ENCODE measurements at regions not wholly inside any gene's neighbourhood (a gene's known extent, or its start where the extent isn't known, plus 50 kb on each side); places are given as distances from the start of the nearest gene placed in this dataset.

DNA sequence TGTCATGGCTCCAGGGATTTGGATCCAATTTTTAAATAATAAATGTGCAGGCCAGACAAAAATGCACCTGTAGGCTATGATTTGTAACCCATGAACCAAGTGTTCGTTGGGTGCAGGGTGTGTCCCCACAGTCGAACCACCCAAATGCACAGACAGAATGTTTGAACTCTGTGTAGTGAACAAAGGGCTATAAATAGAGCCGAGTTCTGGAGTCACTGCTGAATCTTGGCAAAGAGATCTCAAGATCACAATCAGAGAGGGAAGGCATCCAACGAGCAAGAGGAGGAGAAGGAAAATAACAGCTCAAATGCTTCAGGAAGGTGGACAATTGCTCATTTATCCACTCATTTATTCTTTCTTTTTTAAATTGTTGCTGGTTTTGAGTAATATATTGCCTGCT is 547.9 kb downstream of the FGF9 start:
- no peak for TF ChIP-seq TAF1 (IDR thresholded peaks at IDR 0.05; ENCODE audit: borderline replicate concordance, insufficient read depth, low read length)

DNA sequence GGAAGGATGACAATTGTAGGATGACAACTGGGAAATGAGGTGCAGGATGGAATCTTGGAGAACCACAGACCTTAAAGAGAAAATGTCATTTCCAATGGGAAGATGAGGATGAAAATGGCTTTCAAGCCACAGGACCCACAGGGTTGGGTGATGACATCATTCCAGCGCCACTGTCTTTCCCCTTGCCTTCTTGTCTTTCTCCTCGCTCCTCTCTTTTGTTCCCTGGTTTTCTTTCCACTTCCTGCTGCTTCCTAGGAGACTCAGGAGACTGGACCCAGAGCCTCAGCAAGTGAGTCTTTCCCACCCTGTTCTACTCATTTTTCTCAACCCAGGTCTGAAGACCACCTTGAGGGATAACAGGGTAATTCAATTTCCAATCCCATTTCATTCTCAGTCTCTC is 548.8 kb downstream of the FGF9 start:
- TF ChIP-seq FOXP2 (optimal IDR thresholded peaks at IDR 0.05; ENCODE audit: borderline replicate concordance, extremely low read depth, extremely low read length, insufficient read depth) (no peak), TAF1 (IDR thresholded peaks at IDR 0.05; ENCODE audit: borderline replicate concordance, insufficient read depth, low read length) (no peak), SIN3A (IDR thresholded peaks at IDR 0.05; ENCODE audit: borderline replicate concordance, insufficient read depth, low read length) (no peak), POLR2AphosphoS5 (IDR thresholded peaks at IDR 0.05; ENCODE audit: low read depth, low read length) (no peak)
- TF ChIP-seq, protein P1, sequence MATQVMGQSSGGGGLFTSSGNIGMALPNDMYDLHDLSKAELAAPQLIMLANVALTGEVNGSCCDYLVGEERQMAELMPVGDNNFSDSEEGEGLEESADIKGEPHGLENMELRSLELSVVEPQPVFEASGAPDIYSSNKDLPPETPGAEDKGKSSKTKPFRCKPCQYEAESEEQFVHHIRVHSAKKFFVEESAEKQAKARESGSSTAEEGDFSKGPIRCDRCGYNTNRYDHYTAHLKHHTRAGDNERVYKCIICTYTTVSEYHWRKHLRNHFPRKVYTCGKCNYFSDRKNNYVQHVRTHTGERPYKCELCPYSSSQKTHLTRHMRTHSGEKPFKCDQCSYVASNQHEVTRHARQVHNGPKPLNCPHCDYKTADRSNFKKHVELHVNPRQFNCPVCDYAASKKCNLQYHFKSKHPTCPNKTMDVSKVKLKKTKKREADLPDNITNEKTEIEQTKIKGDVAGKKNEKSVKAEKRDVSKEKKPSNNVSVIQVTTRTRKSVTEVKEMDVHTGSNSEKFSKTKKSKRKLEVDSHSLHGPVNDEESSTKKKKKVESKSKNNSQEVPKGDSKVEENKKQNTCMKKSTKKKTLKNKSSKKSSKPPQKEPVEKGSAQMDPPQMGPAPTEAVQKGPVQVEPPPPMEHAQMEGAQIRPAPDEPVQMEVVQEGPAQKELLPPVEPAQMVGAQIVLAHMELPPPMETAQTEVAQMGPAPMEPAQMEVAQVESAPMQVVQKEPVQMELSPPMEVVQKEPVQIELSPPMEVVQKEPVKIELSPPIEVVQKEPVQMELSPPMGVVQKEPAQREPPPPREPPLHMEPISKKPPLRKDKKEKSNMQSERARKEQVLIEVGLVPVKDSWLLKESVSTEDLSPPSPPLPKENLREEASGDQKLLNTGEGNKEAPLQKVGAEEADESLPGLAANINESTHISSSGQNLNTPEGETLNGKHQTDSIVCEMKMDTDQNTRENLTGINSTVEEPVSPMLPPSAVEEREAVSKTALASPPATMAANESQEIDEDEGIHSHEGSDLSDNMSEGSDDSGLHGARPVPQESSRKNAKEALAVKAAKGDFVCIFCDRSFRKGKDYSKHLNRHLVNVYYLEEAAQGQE (IDR thresholded peaks at IDR 0.05; ENCODE audit: insufficient read depth in 1 of 2, low read depth in 2 of 2, low read length in 2 of 2): no peak

DNA sequence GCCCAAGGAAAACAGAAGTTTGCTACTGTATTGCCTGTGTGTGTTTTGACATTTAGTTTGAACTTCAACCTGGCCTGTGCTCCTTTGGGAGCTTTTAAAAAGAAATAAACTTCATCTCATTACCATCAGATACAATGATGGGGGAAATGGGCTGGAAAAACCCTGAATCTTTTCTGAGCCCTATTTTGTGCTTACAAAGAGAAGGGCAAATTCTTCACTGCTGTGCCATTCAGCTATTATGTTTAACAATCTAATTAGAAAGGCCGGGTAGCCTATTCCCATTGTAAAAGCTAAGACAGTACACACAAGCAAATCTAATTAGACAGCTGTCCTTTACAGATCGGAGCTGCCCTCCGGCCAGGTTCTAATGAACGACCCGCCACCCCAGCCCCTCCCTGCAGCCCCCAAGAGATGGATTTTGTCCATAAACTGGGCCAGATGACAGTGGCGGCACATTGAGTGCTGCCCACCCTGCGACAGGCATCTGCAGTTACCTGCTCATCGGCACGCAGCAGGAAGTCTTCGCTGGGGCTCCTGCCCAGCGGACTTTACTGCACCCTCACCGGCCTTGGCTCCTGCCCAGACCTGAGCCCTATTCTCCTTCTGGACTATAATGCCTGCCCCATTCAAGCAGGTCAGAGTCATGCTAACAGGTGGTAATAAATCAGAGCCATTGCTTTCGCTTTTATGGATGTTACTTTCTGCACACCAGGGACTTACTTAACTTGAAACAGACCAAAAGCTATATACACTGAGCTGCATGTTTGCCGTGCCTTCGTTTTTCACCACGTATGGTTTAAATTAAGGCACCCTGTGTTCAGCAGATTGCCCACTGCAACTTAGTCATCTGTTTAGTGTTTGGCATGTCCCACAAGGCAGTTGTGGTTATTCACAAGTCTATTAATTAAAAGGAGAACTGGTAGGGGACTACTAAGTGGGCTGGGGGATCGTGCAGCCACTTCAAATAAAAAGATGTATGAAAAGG is 549.6 kb downstream of the FGF9 start:
- TF ChIP-seq SIN3A (IDR thresholded peaks at IDR 0.05; ENCODE audit: borderline replicate concordance, insufficient read depth, low read length) (no peak), POLR2AphosphoS5 (IDR thresholded peaks at IDR 0.05; ENCODE audit: low read depth, low read length) (no peak), FOXP2 (optimal IDR thresholded peaks at IDR 0.05; ENCODE audit: borderline replicate concordance, extremely low read depth, extremely low read length, insufficient read depth) (no peak), TAF1 (IDR thresholded peaks at IDR 0.05; ENCODE audit: borderline replicate concordance, insufficient read depth, low read length) (no peak)
- TF ChIP-seq, protein P1 (IDR thresholded peaks at IDR 0.05; ENCODE audit: insufficient read depth in 1 of 2, low read depth in 2 of 2, low read length in 2 of 2): no peak

DNA sequence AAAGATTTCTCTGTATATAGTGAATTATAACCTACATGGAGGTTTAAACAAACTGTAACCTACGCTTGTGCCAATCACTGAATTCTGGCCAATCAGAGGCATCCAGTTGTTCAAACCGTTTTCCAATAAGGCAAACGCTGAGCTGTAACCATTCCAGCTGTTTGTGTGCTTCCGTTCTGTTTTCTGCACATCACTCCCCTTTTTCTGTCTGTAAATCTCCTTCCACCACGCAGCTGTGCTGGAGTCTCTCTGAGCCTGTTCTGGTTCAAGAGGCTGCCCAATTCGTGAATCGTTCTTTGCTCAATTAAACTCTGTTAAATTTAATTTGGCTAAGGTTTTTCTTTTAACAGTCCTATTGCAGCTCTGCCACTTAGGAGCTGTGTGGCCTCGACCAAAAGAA is 552.5 kb downstream of the FGF9 start:
- TF ChIP-seq, protein P1 (IDR thresholded peaks at IDR 0.05; ENCODE audit: insufficient read depth in 1 of 2, low read depth in 2 of 2, low read length in 2 of 2): no peak
- TF ChIP-seq FOXP2 (optimal IDR thresholded peaks at IDR 0.05; ENCODE audit: borderline replicate concordance, extremely low read depth, extremely low read length, insufficient read depth) (no peak), TAF1 (IDR thresholded peaks at IDR 0.05; ENCODE audit: borderline replicate concordance, insufficient read depth, low read length) (no peak), POLR2AphosphoS5 (IDR thresholded peaks at IDR 0.05; ENCODE audit: low read depth, low read length) (no peak), SIN3A (IDR thresholded peaks at IDR 0.05; ENCODE audit: borderline replicate concordance, insufficient read depth, low read length) (no peak)

DNA sequence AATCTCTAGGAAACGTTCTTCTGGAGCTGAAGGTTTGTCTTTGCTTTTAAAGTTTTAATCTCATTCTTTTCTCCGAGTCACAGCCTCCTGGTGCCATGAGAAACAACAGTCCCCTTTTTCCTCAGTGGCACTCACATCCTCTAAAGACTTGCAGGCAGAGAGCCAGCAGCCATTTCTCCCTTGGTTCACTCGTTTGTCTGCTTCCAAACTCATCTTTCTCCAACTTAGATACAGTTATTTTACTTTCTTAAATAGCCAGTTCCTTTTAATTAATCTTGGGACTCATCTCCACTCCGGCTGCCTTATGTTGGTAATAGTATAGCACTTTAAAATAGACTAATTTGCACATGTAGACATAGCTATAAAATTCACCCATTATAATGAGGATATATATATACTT is 555.2 kb downstream of the FGF9 start:
- TF ChIP-seq TAF1 (IDR thresholded peaks at IDR 0.05; ENCODE audit: borderline replicate concordance, insufficient read depth, low read length): no peak
- no peak for TF ChIP-seq FOXP2 (optimal IDR thresholded peaks at IDR 0.05; ENCODE audit: borderline replicate concordance, extremely low read depth, extremely low read length, insufficient read depth)
- TF ChIP-seq SIN3A (IDR thresholded peaks at IDR 0.05; ENCODE audit: borderline replicate concordance, insufficient read depth, low read length): no peak
- no peak for TF ChIP-seq POLR2AphosphoS5 (IDR thresholded peaks at IDR 0.05; ENCODE audit: low read depth, low read length)
- TF ChIP-seq, protein P1 (IDR thresholded peaks at IDR 0.05; ENCODE audit: insufficient read depth in 1 of 2, low read depth in 2 of 2, low read length in 2 of 2): no peak
